Tibial nerve (tissue), 4 donors: ENCODE measurements at regions not wholly inside any gene's neighbourhood (a gene's known extent, or its start where the extent isn't known, plus 50 kb on each side); places are given as distances from the start of the nearest gene placed in this dataset.

Experiments used
- DNase-seq, 2 donors: peaks; one replicate each; pipeline ENCODE4 v3.0.0-alpha.2; 2019; ENCODE audit warnings: low spot score in 2 of 2
- H3K27ac ChIP-seq, 4 donors: fragments of 200-600 bp; sonication (generic) in 3 of 4; one replicate each; pipeline ENCODE4 v1.5.1; 2017 to 2019; ENCODE audit warnings: mild to moderate bottlenecking in 1 of 4
- H3K27me3 ChIP-seq, 2 donors: fragments of 200-600 bp; sonication (generic) in 1 of 2; one replicate each; pipeline versions ENCODE4 v1.5.1 to v1.6.0; 2017 to 2019
- H3K36me3 ChIP-seq, 3 donors: fragments of 200-600 bp; sonication (generic); one replicate each; pipeline ENCODE4 v1.5.1; 2018 to 2019
- H3K4me1 ChIP-seq, 4 donors: fragments of 200-600 bp; sonication (generic) in 3 of 4; one replicate each; pipeline ENCODE4 v1.5.1; 2017 to 2019
- H3K4me3 ChIP-seq, 4 donors: fragments of 200-600 bp; sonication (generic) in 3 of 4; one replicate each; pipeline ENCODE4 v1.5.1; 2017 to 2019; ENCODE audit warnings: mild to moderate bottlenecking in 1 of 4, moderate library complexity in 1 of 4
- H3K9me3 ChIP-seq, 4 donors: fragments of 200-600 bp; sonication (generic) in 3 of 4; one replicate each; pipeline ENCODE4 v1.5.1; 2017 to 2019
- EP300 ChIP-seq, 2 donors: sonication (generic); formaldehyde crosslinking; IDR thresholded peaks; one replicate each; pipeline ENCODE4 v1.6.1; 2017; ENCODE audit warnings: antibody characterized with exemption in 2 of 2, mild to moderate bottlenecking in 1 of 2
- POLR2A ChIP-seq, 2 donors: fragments of 450-650 bp; IDR thresholded peaks; one replicate each; pipeline ENCODE4 v1.6.1; 2017; ENCODE audit warnings: antibody characterized with exemption in 2 of 2, mild to moderate bottlenecking in 2 of 2, moderate library complexity in 2 of 2
- WGBS, 2 donors: methylation state at CpG; one replicate each; pipeline ENCODE4 v1.1.5; 2018; 5-methylcytosine and 5-hydroxymethylcytosine counted together
- TF ChIP-seq, protein P1 (sequence below), 5 experiments: fragments of 200-600 bp in 3 of 5; fragments of 450-650 bp in 2 of 5; sonication (generic) in 3 of 5; IDR thresholded peaks; one replicate each; pipeline ENCODE4 v1.5.1; 2016 to 2019; ENCODE audit warnings: antibody characterized with exemption in 5 of 5, mild to moderate bottlenecking in 3 of 5, moderate library complexity in 2 of 5

DNA sequence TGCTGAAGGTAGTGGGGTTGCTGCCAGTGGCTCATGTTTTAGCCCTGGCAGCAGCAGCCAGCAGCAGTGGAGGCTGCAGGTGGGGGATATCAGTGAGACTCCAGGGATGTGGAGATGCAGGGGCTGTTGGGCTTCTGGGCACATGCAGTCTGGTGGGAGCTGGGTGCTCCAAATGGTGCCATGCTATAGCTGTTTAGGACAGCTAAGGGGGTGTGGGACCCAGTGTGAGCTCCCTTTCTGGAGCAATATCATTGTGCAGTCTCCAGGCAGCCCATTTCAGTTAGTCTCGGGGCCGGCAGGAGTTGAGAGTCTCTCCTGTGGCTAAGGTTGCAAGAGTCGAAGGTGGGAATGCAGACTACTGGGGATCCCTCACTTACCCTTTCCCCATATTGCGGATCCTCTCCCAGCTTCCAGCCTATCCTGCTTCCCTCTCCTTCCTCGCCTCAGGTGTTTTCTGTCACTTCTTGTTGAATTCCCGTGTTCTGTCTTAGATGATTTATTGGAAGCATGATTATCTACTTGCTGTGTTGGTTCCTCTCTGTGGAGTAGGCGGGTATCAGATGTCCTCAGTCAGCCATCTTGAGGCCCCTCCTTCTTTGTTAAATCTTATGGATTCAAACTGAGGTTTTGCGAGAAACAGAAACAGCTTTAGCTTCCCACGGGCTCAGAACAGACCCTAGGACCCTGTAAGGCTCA lies 112.0 kb downstream of the FAM43A start:
- no peaks in the 10 kb centered on the region for H3K4me1 ChIP-seq
- 92 to 93% methylated on average over 9 of the region's 9 CpGs for WGBS, 2 donors
- DNase-seq: no peak

DNA sequence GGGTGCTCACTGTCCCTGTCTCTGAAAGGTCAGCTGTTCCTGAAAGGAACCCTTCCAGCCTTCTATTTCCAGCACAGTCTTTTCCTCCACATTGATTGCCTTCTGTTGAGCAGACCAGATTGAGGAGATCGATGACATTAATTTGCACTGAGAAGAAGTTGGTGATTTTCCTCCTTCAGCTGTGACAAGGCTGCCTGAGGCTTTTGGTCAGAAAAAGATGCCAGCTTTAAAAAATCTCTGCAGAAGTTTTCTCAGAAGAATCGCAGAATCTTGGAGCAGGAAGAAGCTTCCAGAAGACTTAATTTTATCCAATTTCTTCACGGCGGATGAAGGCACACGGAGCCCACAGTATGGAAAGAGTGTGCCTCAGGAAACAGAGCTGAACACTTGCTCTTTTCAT lies 112.8 kb downstream of the FAM43A start:
- H3K36me3 ChIP-seq: no peaks in the 10 kb centered on the region
- H3K4me3 ChIP-seq: no peak overlapping the region
- peaks cover 0 to 10% (median 7%) of the 10 kb centered on the region in 4 donors for H3K9me3 ChIP-seq
- H3K27ac ChIP-seq: no peak overlapping the region
- WGBS, 2 donors: 91 to 97% methylated on average over 5 of the region's 5 CpGs
- H3K27me3 ChIP-seq: peaks cover 0 to 6% of the 10 kb centered on the region in 2 donors
- H3K4me1 ChIP-seq: no peaks in the 10 kb centered on the region
- no peak for DNase-seq
- TF ChIP-seq POLR2A (IDR thresholded peaks at IDR 0.05) (no peak), EP300 (IDR thresholded peaks at IDR 0.05) (no peak)
- TF ChIP-seq, protein P1, sequence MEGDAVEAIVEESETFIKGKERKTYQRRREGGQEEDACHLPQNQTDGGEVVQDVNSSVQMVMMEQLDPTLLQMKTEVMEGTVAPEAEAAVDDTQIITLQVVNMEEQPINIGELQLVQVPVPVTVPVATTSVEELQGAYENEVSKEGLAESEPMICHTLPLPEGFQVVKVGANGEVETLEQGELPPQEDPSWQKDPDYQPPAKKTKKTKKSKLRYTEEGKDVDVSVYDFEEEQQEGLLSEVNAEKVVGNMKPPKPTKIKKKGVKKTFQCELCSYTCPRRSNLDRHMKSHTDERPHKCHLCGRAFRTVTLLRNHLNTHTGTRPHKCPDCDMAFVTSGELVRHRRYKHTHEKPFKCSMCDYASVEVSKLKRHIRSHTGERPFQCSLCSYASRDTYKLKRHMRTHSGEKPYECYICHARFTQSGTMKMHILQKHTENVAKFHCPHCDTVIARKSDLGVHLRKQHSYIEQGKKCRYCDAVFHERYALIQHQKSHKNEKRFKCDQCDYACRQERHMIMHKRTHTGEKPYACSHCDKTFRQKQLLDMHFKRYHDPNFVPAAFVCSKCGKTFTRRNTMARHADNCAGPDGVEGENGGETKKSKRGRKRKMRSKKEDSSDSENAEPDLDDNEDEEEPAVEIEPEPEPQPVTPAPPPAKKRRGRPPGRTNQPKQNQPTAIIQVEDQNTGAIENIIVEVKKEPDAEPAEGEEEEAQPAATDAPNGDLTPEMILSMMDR (IDR thresholded peaks at IDR 0.05): no peak

More for the DNA sequence above, 112.0 kb downstream of the FAM43A start:
- H3K36me3 ChIP-seq: no peaks in the 10 kb centered on the region
- peaks cover 0 to 6% of the 10 kb centered on the region in 2 donors for H3K27me3 ChIP-seq
- H3K27ac ChIP-seq: no peak overlapping the region
- peaks cover 0 to 10% (median 7%) of the 10 kb centered on the region in 4 donors for H3K9me3 ChIP-seq
- TF ChIP-seq EP300 (IDR thresholded peaks at IDR 0.05): no peak
- no peak for TF ChIP-seq POLR2A (IDR thresholded peaks at IDR 0.05)
- TF ChIP-seq, protein P1 (IDR thresholded peaks at IDR 0.05): no peak
- no peak overlapping the region for H3K4me3 ChIP-seq

DNA sequence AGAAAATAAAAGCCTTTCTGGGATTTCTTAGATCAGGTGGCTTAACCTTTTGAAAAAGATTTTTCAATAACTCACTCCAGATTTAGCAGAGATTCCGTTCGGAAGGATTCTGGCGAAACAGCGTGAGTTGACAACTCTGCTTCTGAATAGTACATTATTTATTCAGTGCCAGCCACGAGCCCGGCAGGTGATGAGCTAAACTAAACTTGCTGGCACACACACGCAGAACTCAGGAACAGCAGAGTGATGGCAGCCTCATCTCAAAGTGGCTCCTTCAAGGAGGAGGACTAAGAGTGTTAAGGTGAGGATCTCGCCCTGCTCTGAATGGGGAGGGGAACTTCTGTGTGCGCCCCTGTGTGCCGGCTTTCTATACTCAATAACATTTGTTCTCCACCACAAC lies 114.3 kb downstream of the FAM43A start:
- Histone ChIP-seq H3K4me3 (no peak overlapping the region), H3K27me3 (peaks cover 0 to 6% of the 10 kb centered on the region in 2 donors), H3K27ac (no peak overlapping the region), H3K4me1 (no peaks in the 10 kb centered on the region), H3K36me3 (no peaks in the 10 kb centered on the region), H3K9me3 (peaks cover 0 to 10% (median 6%) of the 10 kb centered on the region in 4 donors)
- TF ChIP-seq POLR2A (IDR thresholded peaks at IDR 0.05) (no peak), EP300 (IDR thresholded peaks at IDR 0.05) (no peak)
- TF ChIP-seq, protein P1 (IDR thresholded peaks at IDR 0.05): no peak
- DNase-seq: no peak
- WGBS, 2 donors: 78 to 84% methylated on average over 10 of the region's 10 CpGs

DNA sequence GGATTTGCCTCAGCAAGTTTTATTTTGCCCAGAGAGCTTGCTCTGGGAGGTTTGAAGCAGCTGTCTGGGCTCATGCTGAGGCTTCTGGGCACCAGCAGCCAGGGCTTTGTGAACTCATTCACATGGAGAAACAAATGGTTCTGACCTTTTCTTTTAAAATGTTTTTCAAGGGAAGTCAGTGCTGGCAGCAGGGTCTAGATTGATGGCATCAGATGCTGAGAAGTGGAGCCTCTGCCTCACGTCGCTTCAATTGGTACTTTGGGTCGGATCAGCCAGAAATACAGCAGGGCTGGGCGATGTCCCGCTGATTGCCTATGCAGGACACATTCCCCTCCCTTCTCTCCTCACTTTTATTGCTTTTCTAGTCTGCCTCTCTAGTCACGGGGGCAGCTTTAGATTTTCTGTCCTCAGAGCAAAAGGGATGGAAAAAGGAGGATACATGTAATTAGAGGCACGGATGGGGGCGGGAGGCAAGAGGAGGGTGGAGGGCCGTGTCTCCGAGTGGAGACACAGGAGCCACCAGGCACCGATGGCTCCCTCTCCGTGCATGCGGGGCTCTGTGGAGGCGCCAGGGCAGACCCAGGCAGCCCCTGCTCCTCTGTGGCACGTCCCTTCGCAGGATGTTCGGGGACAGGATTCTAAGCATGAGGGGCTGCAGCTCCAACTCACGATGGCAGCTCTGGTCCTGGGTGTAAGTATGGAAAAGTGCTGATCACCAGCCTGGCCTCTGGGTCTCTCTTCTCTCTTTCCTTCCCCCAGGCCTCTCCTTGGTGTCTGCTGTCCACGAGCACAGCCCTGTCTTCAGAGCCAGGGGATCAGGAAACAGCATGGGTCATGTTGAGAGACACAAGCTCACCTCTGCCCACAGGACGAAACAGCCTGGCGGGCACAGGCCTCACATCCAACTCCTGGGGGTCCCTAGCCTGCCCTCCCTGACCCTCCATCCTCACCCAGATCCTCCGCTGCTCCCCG lies 116.1 kb downstream of the FAM43A start:
- no peak overlapping the region for H3K4me3 ChIP-seq
- no peak overlapping the region for H3K27ac ChIP-seq
- H3K9me3 ChIP-seq: no peaks in the 10 kb centered on the region
- TF ChIP-seq, protein P1 (IDR thresholded peaks at IDR 0.05): no peak
- TF ChIP-seq POLR2A (IDR thresholded peaks at IDR 0.05) (no peak), EP300 (IDR thresholded peaks at IDR 0.05) (no peak)
- H3K27me3 ChIP-seq: peaks cover 0 to 6% of the 10 kb centered on the region in 2 donors
- no peaks in the 10 kb centered on the region for H3K4me1 ChIP-seq
- WGBS, 2 donors: 67 to 71% methylated on average over 23 of the region's 23 CpGs
- no peak for DNase-seq
- H3K36me3 ChIP-seq: no peaks in the 10 kb centered on the region

DNA sequence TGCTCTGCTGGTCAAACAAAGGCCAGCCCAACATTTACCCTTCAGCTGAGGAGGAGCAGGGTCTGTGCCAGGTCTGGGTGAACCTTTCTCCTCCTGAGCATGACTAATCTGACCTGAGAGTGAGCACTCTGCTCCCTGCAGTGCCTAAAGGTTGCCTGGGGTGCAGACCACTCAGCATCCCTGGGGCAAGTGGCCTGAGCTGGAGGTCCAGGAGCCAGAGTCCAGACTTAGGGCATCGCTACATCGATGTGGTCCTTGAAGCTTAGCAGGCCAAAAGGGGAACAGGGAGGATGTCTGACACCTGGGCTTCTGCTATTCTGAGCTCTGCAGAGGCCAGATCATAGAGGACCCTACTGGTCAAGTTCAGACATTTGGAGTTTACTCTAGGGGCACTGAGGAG lies 119.1 kb downstream of the FAM43A start:
- Histone ChIP-seq H3K27me3 (peaks cover 0 to 6% of the 10 kb centered on the region in 2 donors), H3K4me3 (no peak overlapping the region), H3K27ac (no peak overlapping the region), H3K9me3 (no peaks in the 10 kb centered on the region), H3K4me1 (no peaks in the 10 kb centered on the region), H3K36me3 (no peaks in the 10 kb centered on the region)
- DNase-seq: no peak
- WGBS, 2 donors: 95 to 100% methylated on average over 2 of the region's 2 CpGs
- no peak for TF ChIP-seq POLR2A (IDR thresholded peaks at IDR 0.05)
- TF ChIP-seq, protein P1 (IDR thresholded peaks at IDR 0.05): no peak
